Keratinocyte (primary cell): ENCODE measurements at regions not wholly inside any gene's neighbourhood (a gene's known extent, or its start where the extent isn't known, plus 50 kb on each side); places are given as distances from the start of the nearest gene placed in this dataset.

Experiments
- DNase-seq: peaks from one replicate; pipeline ENCODE4 v3.0.0-alpha.2; 2011; ENCODE audit warnings: low read depth, missing footprints, low spot score
- FAIRE-seq: peaks from 2 replicates; lab custom pipeline; 2011; peaks lifted over from hg19 to GRCh38; lab: Jason Lieb, UNC
- H2AFZ ChIP-seq: 2 replicates; pipeline ENCODE4 v1.6.0; 2012; ENCODE audit warnings: low read length, control low read depth, inconsistent platforms; ENCODE audit not compliant: control insufficient read depth
- H3K27ac ChIP-seq: 2 replicates; pipeline ENCODE4 v1.5.1; 2011; ENCODE audit warnings: low read length; ENCODE audit not compliant: control insufficient read depth, insufficient read depth
- H3K27me3 ChIP-seq: 3 replicates; pipeline ENCODE4 v1.6.0; 2011; ENCODE audit warnings: low read length; ENCODE audit not compliant: control insufficient read depth, insufficient read depth; ENCODE audit errors: extremely low read depth
- H3K36me3 ChIP-seq, 2 experiments: 2 replicates in 1 of 2; 3 replicates in 1 of 2; pipeline ENCODE4 v1.5.1; 2011; ENCODE audit warnings: low read length in 2 of 2, mild to moderate bottlenecking in 1 of 2; ENCODE audit not compliant: control insufficient read depth in 2 of 2, insufficient read depth in 2 of 2; ENCODE audit errors: extremely low read depth in 1 of 2
- H3K4me1 ChIP-seq: 3 replicates; pipeline ENCODE4 v1.5.1; 2011; ENCODE audit warnings: low read length; ENCODE audit not compliant: control insufficient read depth, insufficient read depth; ENCODE audit errors: extremely low read depth
- H3K4me2 ChIP-seq: 3 replicates; pipeline ENCODE4 v1.6.0; 2011; ENCODE audit warnings: low read depth, low read length; ENCODE audit not compliant: control insufficient read depth, insufficient read depth; ENCODE audit errors: extremely low read depth
- H3K4me3 ChIP-seq, 3 experiments: fragments of 200-600 bp in 1 of 3; sonication (generic) in 1 of 3; 2 replicates in 2 of 3; 3 replicates in 1 of 3; pipeline ENCODE4 v1.5.1; 2011 to 2016; ENCODE audit warnings: low read length in 3 of 3, mild to moderate bottlenecking in 3 of 3, control low read depth in 2 of 3, inconsistent platforms in 1 of 3, low read depth in 1 of 3, mixed read lengths in 1 of 3, mixed run types in 1 of 3, moderate library complexity in 1 of 3; ENCODE audit not compliant: control insufficient read depth in 2 of 3, insufficient read depth in 2 of 3; ENCODE audit errors: extremely low read depth in 1 of 3
- H3K79me2 ChIP-seq: 2 replicates; pipeline ENCODE4 v1.6.0; 2012; ENCODE audit warnings: low read length; ENCODE audit not compliant: control insufficient read depth, insufficient read depth
- H3K9ac ChIP-seq: 3 replicates; pipeline ENCODE4 v1.6.0; 2011; ENCODE audit warnings: low read length; ENCODE audit not compliant: control insufficient read depth, insufficient read depth; ENCODE audit errors: extremely low read depth
- H3K9me1 ChIP-seq: 3 replicates; pipeline ENCODE4 v1.6.0; 2011; ENCODE audit warnings: low read length; ENCODE audit not compliant: control insufficient read depth, insufficient read depth; ENCODE audit errors: extremely low read depth
- H3K9me3 ChIP-seq: 2 replicates; pipeline ENCODE4 v1.5.1; 2012; ENCODE audit warnings: low read depth, low read length; ENCODE audit not compliant: control insufficient read depth
- H4K20me1 ChIP-seq: 3 replicates; pipeline ENCODE4 v1.6.0; 2011; ENCODE audit warnings: low read length; ENCODE audit not compliant: control insufficient read depth, insufficient read depth; ENCODE audit errors: extremely low read depth
- CTCF ChIP-seq, 3 experiments: IDR thresholded peaks in 1 of 3; conservative IDR thresholded peaks in 1 of 3; optimal IDR thresholded peaks in 1 of 3; 2 replicates in 2 of 3; 3 replicates in 1 of 3; pipeline versions ENCODE3 to v1.5.1; 2011; ENCODE audit warnings: low read length in 3 of 3, mild to moderate bottlenecking in 3 of 3, moderate library complexity in 2 of 3, control low read depth in 1 of 3, inconsistent platforms in 1 of 3; ENCODE audit not compliant: insufficient read depth in 2 of 3; ENCODE audit errors: extremely low read depth in 1 of 3
- EZH2 ChIP-seq: IDR thresholded peaks from one replicate; pipeline ENCODE4 v1.6.1; 2012; ENCODE audit warnings: inconsistent platforms, mild to moderate bottlenecking, low read length, moderate library complexity
- dilution Hi-C: fragments of 300-500 bp; cut with MboI; formaldehyde crosslinking; loops from one replicate; pipeline ENCODE4 v1.7.0; 2020; ENCODE audit warnings: low sequenced_read_pairs; ENCODE audit not compliant: extremely low pct_ligation_motif_present

- FAIRE-seq (no peak), DNase-seq (no peak)
- no peaks in the 10 kb centered on the region for H3K9me3 ChIP-seq
- H3K4me2 ChIP-seq: no peak overlapping the region
- no peak overlapping the region for H2AFZ ChIP-seq
- H3K4me3 ChIP-seq: no peak overlapping the region
- no peaks in the 10 kb centered on the region for H3K27me3 ChIP-seq
- no peaks in the 10 kb centered on the region for H3K4me1 ChIP-seq
- no peak overlapping the region for H3K27ac ChIP-seq
- H3K36me3 ChIP-seq: no peaks in the 10 kb centered on the region
- TF ChIP-seq CTCF (optimal IDR thresholded peaks at IDR 0.05 in 1 of 3, IDR thresholded peaks at IDR 0.05 in 1 of 3, conservative IDR thresholded peaks at IDR 0.05 in 1 of 3; ENCODE audit: extremely low read depth in 1 of 3, insufficient read depth in 2 of 3, low read length in 3 of 3) (no peak), EZH2 (no peak)
- dilution Hi-C loops: no loop called here
- no peaks in the 10 kb centered on the region for H3K79me2 ChIP-seq
- no peaks in the 10 kb centered on the region for H3K9me1 ChIP-seq
- no peak overlapping the region for H3K9ac ChIP-seq
- no peaks in the 10 kb centered on the region for H4K20me1 ChIP-seq
Observed at GRCh38 chr2:56753182-56753581, 569.4 kb downstream of the CCDC85A start.

GRCh38 chr2:56754066-56754615 lies 570.4 kb downstream of the CCDC85A start:
- Histone ChIP-seq H3K4me3 (no peak overlapping the region), H4K20me1 (no peaks in the 10 kb centered on the region), H3K4me1 (no peaks in the 10 kb centered on the region), H3K27ac (no peak overlapping the region), H2AFZ (no peak overlapping the region), H3K36me3 (no peaks in the 10 kb centered on the region), H3K9ac (no peak overlapping the region), H3K9me1 (no peaks in the 10 kb centered on the region), H3K9me3 (no peaks in the 10 kb centered on the region), H3K27me3 (no peaks in the 10 kb centered on the region), H3K79me2 (no peaks in the 10 kb centered on the region), H3K4me2 (no peak overlapping the region)
- no peak for FAIRE-seq
- DNase-seq: no peak
- dilution Hi-C loops: no loop called here
- TF ChIP-seq EZH2 (no peak), CTCF (optimal IDR thresholded peaks at IDR 0.05 in 1 of 3, IDR thresholded peaks at IDR 0.05 in 1 of 3, conservative IDR thresholded peaks at IDR 0.05 in 1 of 3; ENCODE audit: extremely low read depth in 1 of 3, insufficient read depth in 2 of 3, low read length in 3 of 3) (no peak)
